NCI-H82 (cell line): ENCODE measurements at regions not wholly inside any gene's neighbourhood (a gene's known extent, or its start where the extent isn't known, plus 50 kb on each side); places are given as distances from the start of the nearest gene placed in this dataset.
"Not testable (repeated sequence)": the region's sequence is repeated elsewhere in the genome, so short reads cannot be mapped to it uniquely, and the experiment has no call there.

Experiments used
- DNase-seq: peaks from one replicate; lab custom pipeline; 2025; lab: John Stamatoyannopoulos, UW

DNA sequence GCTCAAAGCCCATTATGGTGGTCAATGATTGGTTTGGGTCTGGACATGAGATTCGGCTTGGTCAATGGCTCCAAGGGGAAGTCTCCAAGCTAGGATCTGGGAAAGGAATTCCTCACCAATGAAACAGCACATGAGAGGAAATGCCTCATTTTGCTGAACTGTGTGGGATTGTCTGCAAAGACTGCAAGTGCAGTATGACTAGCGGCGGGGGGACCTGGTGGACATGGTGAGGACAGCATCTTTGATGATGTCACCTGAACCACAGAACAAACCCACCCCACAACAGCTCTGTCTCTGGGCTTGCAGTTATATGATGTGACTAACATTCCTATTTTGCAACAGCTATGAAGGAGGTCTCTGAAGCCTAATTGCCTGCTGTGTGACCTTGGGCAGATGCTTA lies 50.6 kb upstream of the NKD1 start:
- no peak for DNase-seq

DNA sequence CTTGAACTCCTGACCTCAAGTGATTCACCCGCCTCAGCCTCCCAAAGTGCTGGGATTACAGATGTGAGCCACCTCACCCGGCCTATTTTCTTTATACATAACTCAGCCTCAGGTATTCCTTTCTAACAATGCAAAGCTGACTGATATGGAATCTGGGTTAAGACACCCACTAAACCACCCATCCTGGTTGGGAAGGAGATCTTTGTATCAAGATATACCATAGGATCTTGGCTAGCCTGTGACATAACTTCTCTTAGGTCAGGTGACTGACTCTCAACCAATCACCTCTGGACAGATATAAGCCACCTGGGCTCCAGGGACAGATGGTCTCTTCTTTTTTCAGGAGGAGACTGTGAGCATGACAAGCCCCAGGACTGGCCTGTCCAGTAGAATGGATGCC lies 51.2 kb upstream of the NKD1 start:
- peak; percentile 6 for DNase-seq

DNA sequence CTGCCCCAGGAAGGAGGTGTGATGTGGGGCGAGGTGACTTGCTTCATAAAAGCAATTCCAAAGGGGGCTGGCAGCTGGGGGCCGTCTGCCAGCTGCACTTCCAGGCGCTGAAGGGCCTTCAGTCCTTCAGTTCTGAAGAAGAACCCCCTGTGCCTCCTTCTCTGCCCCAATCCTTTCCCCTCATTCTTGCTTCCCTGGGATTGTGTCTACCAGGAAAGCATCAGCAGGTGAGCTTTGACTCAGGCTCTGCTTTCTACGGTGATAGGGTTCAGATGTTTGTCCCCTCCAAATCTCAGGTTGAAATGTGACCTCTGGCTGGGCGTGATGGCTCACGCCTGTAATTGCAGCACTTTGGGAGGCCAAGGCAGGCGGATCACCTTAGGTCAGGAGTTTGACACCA lies 52.5 kb upstream of the NKD1 start:
- no peak for DNase-seq

DNA sequence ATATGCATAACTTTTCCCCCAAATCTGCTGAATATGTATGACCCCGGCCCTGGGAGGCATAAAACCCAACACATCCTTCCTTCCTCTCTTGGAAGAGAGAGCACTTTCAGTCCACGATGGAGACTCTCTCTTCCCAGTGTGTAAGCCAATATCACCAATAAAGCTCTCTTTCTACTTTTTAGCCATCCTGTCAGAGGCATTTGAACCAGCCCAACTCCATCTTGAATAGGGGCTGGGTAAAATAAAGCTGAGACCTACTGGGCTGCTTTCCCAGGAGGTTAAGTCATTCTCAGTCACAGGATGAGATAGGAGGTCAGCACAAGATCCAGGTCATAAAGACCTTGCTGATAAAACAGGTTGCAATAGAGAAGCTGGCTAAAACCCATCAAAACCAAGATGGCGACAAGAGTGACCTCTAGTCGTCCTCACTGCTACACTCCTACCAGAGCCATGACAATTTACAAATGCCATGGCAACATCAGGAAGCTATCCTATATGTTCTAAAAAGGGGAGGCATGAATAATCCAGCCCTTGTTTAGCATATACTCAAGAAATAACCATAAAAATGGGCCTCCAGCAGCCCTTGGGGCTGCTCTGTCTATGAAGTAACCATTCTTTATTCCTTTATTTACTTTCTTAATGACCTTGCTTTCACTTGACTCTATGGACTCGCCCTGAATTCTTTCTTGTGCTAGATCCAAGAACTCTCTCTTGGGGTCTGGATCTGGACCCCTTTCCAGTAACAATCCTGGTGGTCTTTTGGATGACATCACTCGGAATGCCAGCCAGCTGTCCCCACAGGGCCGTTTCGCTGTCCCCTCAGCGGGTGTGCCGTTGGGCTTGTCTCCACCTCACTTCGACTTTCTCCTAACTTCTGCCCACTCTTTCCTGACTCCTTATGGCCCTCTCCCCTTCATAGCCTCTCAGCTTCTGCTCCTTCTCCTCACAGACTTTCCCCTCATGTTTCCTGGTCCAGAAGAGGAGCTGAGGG lies 53.4 kb upstream of the NKD1 start:
- no peak for DNase-seq

DNA sequence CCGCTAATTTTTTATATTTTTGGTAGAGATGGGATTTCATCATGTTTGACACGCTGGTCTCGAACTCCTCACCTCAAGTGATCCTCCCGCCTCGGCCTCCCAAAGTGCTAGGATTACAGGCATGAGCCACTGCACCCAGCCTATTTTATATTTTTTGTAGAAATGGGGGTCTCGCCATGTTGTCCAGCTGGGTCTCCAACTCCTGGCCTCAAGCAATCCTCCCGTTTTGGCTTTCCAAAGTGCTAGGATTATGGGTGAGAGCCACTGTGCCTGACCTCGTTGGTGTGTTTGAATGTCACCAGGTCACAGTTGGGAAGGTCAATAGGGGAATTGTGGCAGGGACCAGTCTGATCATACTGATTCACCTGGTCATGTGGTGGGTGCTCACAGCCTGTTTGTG lies 56.7 kb upstream of the NKD1 start:
- no peak for DNase-seq

DNA sequence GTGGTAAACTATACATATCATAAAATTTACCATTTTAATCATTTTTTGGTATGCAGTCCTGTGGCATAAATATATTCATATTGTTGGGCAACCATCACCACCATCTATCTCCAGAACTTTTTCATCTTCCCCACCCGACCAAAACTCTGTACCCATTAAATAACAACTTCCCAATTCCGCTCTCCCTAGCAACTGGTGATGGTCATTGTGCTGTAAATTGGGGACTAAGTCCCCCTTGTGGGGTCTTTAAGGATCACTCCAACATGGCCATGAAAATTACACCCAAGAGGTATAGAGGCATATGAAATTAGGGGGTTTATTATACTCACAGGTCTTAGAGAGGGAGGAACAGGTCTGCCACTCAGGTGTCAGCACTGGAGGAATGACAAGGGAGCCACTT lies 57.4 kb upstream of the NKD1 start:
- no peak for DNase-seq

DNA sequence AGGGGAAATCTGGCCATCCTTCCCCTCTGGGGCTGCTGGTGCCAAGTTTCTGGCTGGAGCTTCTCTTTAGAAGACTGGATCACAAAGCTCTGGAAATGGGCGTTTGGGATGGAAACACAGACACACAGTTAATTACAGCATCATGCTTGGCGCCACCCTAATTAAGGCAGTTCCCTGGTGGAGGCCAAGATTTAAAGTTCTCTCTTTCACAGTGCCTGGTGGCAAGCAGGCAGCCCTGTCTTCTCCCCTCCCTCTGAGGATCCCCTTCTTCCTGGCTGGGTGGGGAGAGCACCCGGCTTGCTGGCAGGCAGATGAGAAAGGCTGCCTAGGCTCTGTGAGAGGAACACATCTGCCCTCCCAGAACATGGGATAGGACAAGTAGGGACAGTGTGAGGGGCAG lies 59.0 kb upstream of the NKD1 start:
- DNase-seq = no peak

DNA sequence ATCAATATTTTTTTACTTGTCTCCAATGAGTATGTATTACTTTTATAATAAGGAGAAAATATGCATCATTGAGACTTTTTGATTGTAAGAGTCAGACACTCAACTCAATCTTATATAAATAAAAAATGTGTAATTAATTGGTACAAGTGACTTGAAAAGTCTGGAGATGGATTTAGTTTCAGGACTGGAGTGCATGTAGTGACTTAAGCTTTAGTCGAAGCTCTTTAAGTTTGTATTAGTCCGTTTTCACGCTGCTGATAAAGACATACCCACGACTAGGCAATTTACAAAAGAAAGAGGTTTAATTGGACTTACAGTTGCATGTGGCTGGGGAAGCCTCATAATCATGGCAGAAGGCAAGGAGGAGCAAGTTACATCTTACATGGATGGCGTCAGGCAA lies 60.7 kb upstream of the NKD1 start:
- no peak for DNase-seq

DNA sequence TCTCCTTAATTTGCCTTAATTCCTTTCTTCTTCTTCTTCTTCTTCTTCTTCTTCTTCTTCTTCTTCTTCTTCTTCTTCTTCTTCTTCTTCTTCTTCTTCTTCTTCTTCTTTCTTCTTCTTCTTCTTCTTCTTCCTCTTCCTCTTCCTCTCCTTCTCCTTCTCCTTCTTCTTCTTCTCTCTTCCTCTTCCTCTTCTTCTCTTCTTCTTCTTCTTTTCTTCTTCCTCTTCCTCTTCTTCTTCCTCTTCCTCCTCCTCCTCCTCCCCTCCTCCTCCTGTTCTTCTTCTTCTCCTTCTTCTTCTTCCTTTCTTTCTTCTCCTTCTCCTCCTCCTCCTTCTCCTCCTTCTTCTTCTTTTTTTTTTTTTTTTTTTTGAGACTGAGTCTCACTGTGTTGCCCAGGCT lies 62.0 kb upstream of the NKD1 start:
- DNase-seq = not testable (repeated sequence)

DNA sequence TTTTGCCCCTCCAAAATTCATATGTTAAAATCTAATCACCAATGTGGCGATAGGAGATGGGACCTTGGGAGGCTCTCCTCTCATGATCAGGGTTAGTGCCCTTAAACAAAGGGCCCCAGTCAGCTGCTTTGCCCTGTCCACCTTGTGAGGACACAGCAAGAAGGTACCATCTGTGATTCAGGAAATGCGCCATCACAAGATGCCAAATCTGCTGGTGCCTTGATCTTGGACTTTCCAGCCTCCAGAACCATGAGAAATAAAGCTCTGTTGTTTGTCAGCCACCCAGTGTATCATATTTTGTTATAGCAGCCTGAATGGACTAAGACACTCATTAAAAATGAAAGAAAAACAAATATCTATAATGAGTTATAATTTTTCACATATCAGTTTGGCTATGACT lies 63.0 kb upstream of the NKD1 start:
- DNase-seq = no peak

DNA sequence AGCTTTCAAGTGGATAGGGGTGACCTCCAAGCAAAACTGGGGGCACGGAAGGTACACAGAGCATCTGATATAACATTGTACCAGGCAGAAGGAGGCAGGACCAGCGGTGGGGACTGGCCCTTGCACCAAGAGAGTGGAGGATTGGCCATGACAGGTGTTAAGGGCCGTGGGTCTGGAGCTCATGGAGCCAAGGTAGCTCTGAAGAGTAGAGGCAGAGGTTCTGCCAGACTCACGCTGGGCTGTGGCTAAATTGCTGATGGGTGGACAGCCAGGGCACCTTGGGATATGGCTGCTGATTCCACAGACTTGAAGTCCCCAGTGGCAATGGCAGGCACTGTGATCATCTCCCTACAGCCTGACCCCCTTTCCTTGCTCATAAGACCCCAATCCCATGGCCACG lies 65.9 kb upstream of the NKD1 start:
- no peak for DNase-seq

DNA sequence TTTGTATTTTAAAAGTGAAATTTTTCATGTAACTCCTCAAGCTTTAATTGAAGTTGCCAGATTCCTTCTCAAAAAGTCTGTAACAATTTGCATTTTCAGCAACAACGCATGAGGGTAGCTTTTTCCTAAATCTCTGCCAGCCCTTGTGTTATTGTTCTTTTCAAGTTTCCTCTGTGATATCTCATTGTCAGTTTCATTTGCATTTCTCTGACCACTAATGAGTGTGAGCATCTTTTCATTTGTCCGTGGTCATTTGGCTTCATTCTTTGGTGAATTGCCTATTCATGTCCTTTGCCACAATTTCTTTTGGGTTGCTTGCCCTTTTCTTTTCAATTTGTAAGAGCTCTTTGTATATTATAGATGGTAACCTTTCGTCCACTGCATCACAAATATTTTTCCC lies 68.0 kb upstream of the NKD1 start:
- DNase-seq = no peak

DNA sequence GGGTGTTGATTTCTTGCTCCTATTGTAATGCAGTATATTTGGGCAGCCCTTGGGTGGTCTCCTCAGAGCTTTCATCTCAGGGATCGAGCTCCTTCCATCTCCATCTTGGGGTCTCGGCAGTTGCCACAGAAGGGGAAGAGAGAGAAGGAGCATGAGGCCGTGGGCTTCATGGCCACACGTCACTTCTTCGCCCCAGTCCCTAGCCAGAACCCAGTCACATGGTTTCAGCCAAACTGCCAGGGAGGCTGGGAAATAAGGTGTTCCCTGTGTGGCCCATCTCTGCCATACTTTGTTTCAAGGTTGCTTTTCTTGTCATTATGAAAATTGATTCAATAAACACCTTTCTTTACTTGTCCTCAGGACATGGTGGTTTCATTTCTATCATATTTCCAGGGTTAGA lies 68.4 kb upstream of the NKD1 start:
- DNase-seq = no peak

DNA sequence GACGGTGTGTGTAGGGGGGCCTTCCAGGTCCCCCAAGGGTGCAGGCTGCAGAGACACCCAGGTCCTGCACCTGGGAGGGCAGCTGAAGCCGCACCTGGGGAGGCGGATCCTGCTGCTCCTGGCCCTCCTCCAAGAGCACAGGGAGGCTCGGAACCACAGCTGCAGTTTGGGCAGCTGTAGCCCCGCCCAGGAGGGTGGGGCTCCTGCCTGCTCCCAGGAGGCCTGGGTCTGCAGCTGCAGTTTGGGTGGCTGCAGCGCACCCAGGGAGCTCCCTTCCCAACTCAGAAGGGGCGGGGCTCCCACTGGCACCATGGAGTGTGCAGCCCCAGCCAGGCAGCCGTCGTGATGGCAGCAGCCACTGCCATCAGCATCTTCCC lies 69.4 kb upstream of the NKD1 start:
- DNase-seq = peak; percentile 32

DNA sequence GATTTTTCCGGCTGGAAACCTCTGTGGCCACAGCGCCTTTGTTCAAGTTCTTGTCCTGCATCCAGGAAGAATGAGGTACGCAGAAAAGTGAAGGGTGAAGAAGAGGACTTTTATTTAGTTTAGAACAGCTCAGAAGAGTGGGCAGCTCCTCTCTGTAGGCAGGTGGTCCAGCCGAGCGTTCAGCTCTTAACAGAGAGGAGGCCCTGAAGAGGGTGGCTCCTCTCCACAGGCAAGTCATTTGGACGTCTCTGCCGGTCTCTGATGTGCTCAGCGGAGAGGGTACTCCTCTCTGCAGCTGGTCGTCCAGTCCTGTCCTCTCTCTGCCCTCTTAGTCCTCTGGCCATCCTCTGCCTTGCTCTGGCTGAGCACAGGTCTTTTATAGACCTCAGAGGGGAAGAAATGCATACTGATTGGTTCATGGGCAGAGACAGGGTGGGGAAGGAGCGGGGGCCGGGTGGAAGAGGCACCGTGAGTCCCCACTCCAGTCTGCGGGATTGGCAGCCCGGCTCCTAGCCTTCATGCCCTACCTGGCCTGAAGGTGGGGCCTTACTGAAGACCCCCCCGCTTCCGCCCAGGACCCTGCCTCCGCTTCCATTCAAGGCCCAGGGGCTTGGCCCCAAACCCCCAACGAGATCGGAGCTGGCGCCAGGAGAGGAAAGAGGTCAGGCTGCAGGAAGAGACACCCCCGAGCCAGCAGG lies 70.0 kb upstream of the NKD1 start:
- DNase-seq = no peak

DNA sequence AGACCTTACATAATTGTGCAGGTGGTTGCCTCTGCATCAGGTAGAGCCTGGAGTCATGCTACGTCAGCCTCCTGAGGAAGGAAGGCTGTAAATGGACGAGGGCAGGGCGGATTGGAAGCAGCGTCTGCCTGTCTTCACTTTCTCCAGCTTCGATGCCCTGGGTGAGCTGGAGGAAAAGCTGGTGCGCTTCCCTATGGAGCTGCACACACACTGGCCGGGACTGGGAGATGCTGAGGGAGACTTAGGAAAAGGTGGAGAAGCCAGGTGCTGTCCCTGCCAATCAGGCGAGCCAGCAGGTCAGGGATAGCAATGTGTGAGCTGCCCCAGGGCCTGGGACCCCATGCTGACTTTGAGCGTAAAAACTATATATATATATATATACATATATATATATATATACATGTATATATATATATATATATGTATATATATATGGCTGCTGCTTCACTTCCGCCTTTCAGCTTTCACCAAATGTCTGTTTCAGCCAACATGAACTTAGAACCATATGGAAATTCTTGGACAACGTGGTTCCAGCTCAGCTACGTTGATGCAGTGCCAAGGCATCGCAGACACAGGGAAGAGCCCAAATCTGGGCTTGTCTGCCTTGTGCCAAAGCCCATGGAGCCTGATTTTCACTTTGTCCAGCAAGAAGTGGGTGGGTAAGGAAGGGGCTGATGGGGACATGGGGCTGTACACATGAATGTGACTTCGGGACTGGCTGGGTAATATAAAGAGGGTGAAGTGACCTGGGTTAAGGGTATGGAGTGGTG lies 71.5 kb upstream of the NKD1 start:
- no peak for DNase-seq

DNA sequence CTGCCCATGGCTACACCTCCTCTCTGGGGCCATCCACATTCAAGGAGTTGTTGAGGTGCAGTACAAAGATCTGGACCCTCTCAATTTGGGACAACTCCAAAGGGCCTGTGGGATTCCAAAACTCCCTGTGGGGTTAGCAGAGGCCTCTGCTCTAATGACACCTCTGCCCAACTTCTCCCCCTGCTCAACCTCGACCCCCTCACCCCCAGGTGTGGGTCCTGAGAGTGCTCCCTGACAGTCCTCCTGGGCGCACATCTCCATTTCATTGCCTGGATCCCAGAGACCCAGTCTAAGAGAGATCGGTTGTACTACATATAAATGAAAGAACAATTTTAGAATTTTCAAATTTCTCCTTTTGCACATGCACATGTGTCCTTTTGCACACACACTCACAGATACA lies 73.0 kb upstream of the NKD1 start:
- DNase-seq = no peak

DNA sequence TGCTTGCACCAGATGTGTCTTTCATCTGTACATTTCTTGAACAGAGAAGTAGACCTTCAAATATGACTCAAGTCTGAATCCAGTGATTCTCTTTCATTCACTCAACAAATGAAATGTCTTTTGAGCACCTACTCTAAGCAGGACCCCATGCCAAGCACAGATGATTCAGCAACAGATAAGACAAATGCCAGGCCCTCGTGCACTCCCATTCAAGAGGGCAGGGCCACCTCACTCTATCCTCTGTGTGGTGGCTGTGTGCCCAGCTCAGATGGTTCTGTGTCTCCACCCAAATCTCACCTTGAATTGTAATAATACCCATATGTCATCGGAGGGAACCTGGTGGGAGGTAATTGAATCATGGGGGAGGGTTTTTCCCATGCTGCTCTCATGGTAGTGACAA lies 74.1 kb upstream of the NKD1 start:
- DNase-seq = no peak

DNA sequence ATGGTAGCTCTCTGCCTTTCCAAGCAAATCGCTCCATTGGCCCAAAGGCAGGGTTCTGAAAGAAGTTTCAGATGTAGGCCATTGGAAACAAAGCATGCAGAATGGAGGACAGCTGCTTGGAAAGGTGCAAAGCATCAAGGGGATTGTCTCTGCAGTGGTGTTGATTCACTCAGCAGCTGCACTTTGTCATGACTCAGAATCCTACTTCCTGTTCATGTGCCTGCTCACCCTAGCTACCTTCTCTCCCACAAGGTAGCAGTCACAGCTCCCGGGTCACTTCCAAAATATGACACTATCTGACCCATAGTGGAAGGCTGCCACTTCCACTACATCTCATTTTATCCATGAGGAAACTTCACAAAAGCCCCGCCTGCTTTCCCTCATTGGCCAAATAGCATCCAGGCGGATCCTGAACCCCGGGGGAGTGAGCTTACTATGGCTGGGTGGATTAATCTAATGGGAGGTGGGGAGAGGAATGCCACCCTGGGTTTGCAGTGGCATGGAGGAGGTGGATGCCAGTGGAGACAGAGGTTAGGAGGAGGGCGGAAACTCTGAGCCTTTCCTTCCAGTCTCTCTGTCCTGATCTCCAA lies 74.7 kb upstream of the NKD1 start:
- no peak for DNase-seq

DNA sequence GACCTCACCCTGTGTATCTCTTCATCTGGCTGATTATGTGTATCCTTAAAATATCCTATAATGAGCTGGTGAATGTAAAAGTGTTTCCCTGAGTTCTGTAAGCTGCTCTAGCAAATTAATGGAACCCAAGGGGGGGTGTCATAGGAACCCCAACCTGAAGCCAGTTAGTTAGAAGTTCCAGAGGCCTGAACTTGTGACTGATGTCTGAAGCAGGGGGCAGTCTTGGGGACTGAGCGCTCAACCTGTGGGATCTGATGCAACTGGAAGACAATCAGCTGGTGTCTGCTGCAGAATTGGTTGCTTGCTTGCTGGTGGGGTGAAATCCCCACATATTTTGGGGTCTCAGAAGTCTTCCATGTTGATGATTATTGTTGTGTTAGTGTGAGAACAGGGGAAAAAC lies 75.7 kb upstream of the NKD1 start:
- DNase-seq = no peak

DNA sequence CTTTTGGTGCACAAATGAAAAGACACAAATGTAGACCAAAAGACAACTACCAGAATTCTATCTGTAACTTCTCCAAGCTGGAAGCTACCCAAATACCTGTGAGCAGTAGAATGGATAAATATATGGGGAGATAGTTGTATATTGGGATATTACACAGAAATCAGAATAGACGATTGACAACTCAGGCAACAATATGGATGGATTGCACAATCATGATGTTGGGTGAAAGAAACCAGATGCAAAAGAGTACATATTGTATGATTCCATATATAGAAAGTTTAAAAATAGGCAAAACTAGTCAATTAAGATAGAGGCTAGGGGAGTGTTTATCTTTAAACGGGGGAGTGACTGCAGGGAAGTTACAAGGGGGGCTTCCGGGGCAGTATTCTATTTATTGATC lies 77.5 kb upstream of the NKD1 start:
- no peak for DNase-seq

DNA sequence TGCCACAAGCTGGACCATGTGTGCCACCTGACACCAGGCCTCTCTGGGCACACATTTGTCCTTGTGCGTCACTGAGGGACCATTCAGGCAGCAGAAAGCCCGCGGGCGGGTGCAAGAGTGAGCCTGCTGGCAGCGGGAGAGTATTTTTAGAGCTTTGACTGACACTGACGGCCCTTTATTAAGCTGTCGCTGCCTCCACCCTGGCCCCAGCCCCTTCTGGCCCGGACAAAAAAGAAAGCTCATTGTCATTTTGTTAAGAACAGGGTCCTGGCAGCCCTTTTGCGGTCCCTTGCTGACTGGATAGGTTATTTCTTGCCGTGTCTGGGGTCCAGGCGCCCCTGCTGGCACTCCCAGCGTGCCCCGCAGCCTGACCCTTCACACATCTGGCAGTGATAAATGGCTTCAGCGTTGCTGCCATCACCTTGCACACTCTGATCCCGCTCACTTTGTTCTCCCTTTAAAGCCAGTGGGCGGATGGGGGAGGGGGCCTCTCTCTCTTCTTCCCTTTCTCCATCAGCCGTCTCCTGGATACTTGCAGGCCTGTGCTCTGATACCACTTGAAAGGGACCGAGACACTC lies 78.4 kb upstream of the NKD1 start:
- DNase-seq = no peak
